Mesothelial cell of epicardium (in vitro differentiated cells): ENCODE measurements at regions not wholly inside any gene's neighbourhood (a gene's known extent, or its start where the extent isn't known, plus 50 kb on each side); places are given as distances from the start of the nearest gene placed in this dataset.

Experiments
- DNase-seq, 2 experiments: peaks; one replicate each; pipeline ENCODE4 v3.0.0; 2021; ENCODE audit warnings: low spot score in 2 of 2; ENCODE audit not compliant: unreplicated experiment in 2 of 2
- H3K27ac Mint-ChIP-seq: 2 replicates; pipeline ENCODE4 v1.8.0; 2021; ENCODE audit warnings: mixed read lengths
- H3K27me3 Mint-ChIP-seq: 2 replicates; pipeline ENCODE4 v1.8.0; 2021; ENCODE audit warnings: low read depth, mixed read lengths
- H3K36me3 Mint-ChIP-seq: 2 replicates; pipeline ENCODE4 v1.8.0; 2021; ENCODE audit warnings: mixed read lengths
- H3K4me1 Mint-ChIP-seq: 2 replicates; pipeline ENCODE4 v1.8.0; 2021; ENCODE audit warnings: mixed read lengths
- H3K4me3 Mint-ChIP-seq: 2 replicates; pipeline ENCODE4 v1.8.0; 2021; ENCODE audit warnings: mild to moderate bottlenecking, moderate library complexity, mixed read lengths
- H3K9me3 Mint-ChIP-seq: 2 replicates; pipeline ENCODE4 v1.8.0; 2021; ENCODE audit warnings: mixed read lengths
- TF ChIP-seq, protein P1 (sequence below): fragments of 200-600 bp; sonication (generic); IDR thresholded peaks from one replicate; pipeline ENCODE4 v1.5.0; 2021; ENCODE audit warnings: antibody characterized with exemption; ENCODE audit not compliant: unreplicated experiment

DNA sequence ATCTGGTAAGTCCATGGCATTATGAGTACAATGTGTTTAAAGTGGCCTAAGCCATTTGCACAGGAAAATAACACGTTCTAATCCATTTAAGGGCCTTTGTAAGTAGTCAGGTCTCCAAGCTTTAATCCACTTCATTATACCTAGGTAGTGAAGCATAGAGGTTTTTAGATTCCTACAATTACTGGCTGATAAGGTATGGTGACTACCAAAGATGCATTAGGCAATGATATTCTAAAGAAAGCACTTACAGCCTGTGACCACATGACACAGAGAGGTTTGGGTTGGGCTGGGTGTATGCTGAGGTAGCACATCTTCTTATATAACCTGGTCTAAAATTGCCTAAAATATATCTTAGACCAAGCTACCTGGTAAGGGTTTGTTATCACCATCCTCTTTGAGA lies 504.4 kb downstream of the TFAP2B start:
- H3K4me1 Mint-ChIP-seq = no peaks in the 10 kb centered on the region
- H3K4me3 Mint-ChIP-seq = no peak overlapping the region
- no peak for DNase-seq
- H3K9me3 Mint-ChIP-seq = peaks cover 23% of the 10 kb centered on the region
- TF ChIP-seq, protein P1, sequence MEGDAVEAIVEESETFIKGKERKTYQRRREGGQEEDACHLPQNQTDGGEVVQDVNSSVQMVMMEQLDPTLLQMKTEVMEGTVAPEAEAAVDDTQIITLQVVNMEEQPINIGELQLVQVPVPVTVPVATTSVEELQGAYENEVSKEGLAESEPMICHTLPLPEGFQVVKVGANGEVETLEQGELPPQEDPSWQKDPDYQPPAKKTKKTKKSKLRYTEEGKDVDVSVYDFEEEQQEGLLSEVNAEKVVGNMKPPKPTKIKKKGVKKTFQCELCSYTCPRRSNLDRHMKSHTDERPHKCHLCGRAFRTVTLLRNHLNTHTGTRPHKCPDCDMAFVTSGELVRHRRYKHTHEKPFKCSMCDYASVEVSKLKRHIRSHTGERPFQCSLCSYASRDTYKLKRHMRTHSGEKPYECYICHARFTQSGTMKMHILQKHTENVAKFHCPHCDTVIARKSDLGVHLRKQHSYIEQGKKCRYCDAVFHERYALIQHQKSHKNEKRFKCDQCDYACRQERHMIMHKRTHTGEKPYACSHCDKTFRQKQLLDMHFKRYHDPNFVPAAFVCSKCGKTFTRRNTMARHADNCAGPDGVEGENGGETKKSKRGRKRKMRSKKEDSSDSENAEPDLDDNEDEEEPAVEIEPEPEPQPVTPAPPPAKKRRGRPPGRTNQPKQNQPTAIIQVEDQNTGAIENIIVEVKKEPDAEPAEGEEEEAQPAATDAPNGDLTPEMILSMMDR = no peak
- no peaks in the 10 kb centered on the region for H3K27me3 Mint-ChIP-seq
- H3K27ac Mint-ChIP-seq = no peak overlapping the region
- H3K36me3 Mint-ChIP-seq = peaks cover 5% of the 10 kb centered on the region

- peak overlapping the region; percentile 51 for H3K27ac Mint-ChIP-seq
- H3K4me3 Mint-ChIP-seq = no peak overlapping the region
- DNase-seq = no peak
- H3K36me3 Mint-ChIP-seq = no peaks in the 10 kb centered on the region
- peaks cover 25% of the 10 kb centered on the region for H3K4me1 Mint-ChIP-seq
- no peaks in the 10 kb centered on the region for H3K27me3 Mint-ChIP-seq
- TF ChIP-seq, protein P1 = no peak
- H3K9me3 Mint-ChIP-seq = peaks cover 8% of the 10 kb centered on the region
Observed at GRCh38 chr6:51330971-51331370, 512.3 kb downstream of the TFAP2B start.

GRCh38 chr6:51335543-51335942 lies 516.9 kb downstream of the TFAP2B start:
- Mint-ChIP-seq H3K4me3 (no peak overlapping the region), H3K27ac (no peak overlapping the region), H3K9me3 (peaks cover 4% of the 10 kb centered on the region), H3K4me1 (peaks cover 20% of the 10 kb centered on the region), H3K27me3 (no peaks in the 10 kb centered on the region), H3K36me3 (no peaks in the 10 kb centered on the region)
- no peak for DNase-seq
- TF ChIP-seq, protein P1 = no peak

GRCh38 chr6:51336185-51336584 lies 517.5 kb downstream of the TFAP2B start:
- H3K36me3 Mint-ChIP-seq = no peaks in the 10 kb centered on the region
- no peak overlapping the region for H3K27ac Mint-ChIP-seq
- no peak for DNase-seq
- H3K4me3 Mint-ChIP-seq = no peak overlapping the region
- H3K9me3 Mint-ChIP-seq = peaks cover 4% of the 10 kb centered on the region
- TF ChIP-seq, protein P1 = no peak
- H3K27me3 Mint-ChIP-seq = no peaks in the 10 kb centered on the region
- peaks cover 13% of the 10 kb centered on the region for H3K4me1 Mint-ChIP-seq

GRCh38 chr6:51337277-51337676 lies 518.6 kb downstream of the TFAP2B start:
- H3K4me3 Mint-ChIP-seq = no peak overlapping the region
- H3K9me3 Mint-ChIP-seq = peaks cover 4% of the 10 kb centered on the region
- H3K27me3 Mint-ChIP-seq = no peaks in the 10 kb centered on the region
- no peak for DNase-seq
- H3K27ac Mint-ChIP-seq = no peak overlapping the region
- peaks cover 9% of the 10 kb centered on the region for H3K4me1 Mint-ChIP-seq
- TF ChIP-seq, protein P1 = no peak
- H3K36me3 Mint-ChIP-seq = no peaks in the 10 kb centered on the region

- Mint-ChIP-seq H3K9me3 (peaks cover 6% of the 10 kb centered on the region), H3K27me3 (no peaks in the 10 kb centered on the region), H3K36me3 (no peaks in the 10 kb centered on the region), H3K27ac (no peak overlapping the region), H3K4me1 (peaks cover 9% of the 10 kb centered on the region), H3K4me3 (no peak overlapping the region)
- no peak for DNase-seq
- TF ChIP-seq, protein P1 = no peak
Observed at GRCh38 chr6:51339108-51339507, 520.4 kb downstream of the TFAP2B start.
